8988T (cell line): ENCODE measurements at regions not wholly inside any gene's neighbourhood (a gene's known extent, or its start where the extent isn't known, plus 50 kb on each side); places are given as distances from the start of the nearest gene placed in this dataset.
"Not testable (repeated sequence)": the region's sequence is repeated elsewhere in the genome, so short reads cannot be mapped to it uniquely, and the experiment has no call there.

Experiments
- DNase-seq: peaks from one replicate; pipeline ENCODE4 v3.0.0; 2011

DNA sequence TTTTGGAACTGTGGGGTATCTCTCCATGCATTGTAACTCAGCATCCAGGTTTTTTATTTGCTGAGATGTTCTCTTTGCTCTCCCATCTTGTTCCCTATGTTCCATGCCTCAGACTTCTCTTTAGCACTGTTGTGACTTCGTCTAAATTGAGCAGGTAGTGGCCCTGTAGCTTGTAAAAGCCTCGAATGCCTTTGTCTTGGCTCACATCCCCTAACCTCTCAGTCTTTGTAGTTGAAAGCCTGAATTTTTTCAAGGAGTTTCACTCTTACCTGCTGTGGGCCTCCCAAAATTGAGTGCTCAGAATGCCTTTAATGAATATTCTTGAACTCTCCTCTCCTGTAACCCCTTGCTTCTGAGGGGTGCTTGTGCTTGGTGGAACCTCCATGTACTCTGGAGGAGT, 1137.3 kb downstream of the REEP3 start:
- DNase-seq, result no peak

DNA sequence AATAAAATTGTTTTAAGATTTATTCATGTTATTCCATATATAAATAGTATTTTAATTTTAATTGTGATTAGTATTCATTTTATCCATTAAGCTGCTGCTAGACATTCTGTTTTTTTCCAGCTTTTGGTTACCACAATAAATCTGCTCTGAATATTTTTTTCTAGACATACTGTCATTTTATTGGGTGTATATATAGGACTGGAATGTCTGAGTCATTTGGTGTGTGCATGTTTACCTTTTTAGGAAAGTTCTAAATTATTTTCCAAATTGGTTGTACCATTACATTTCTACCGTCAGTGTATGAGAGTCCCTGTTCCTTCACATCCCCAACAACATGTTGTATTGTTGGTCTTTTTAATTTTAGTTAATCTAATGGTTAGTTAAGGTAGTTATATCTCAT, 1138.1 kb downstream of the REEP3 start:
- no peak for DNase-seq

DNA sequence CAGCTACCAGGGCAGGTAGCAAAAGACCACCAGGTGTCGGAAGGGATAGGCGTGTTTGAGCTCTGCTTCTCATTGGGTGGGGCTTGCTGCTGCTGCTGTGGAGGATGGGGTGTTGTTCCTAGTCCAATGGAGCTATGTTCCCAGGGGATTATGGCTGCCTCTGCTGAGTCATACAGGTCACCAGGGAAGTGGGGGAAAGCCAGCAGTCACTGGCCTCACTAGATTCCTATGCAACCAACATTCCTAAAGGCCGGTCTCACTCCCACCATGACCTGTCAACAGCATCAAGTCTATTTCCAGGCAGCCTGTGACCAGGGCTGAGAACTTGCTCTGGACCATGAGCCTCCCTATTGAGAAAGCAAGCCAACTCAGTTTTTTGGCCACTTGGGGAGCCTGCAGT, 1160.8 kb downstream of the REEP3 start:
- DNase-seq, result no peak

DNA sequence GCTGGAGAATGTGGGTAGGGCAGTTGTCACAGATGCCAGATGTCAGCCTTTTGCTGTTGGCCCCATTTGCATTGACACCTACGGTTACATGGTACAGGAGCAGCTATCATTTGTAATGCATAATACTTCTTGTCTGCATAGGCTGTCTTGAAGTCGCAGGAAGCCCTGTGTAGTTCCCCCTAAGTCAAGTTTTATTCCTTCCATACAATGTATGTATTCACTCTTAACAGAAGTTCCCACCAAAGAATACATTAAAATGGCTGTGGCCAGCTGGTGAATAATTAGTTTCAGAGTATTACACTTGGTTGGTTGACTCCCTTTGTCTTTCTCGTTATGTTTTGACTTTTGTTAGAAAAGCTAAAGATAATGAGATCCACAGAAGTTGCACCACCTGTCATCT, 1169.0 kb downstream of the REEP3 start:
- no peak for DNase-seq

DNA sequence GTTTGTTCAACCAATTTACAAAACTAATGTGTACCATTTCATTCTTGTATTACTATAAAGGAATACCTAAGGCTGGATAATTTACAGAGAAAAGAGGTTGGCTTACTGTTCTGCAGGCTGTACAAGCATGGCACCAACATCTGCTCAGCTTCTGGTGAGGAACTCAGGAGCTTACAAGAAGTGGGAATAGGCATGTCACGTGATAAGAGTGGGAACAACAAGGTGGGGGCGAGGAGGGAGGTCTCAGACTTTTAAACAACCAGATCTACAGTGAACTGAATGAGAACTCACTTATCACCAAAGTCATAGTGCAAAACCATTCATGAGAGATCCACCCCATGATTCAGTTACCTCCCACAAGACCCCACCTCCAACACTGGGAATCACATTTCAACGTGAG, 1178.0 kb downstream of the REEP3 start:
- DNase-seq, result no peak

DNA sequence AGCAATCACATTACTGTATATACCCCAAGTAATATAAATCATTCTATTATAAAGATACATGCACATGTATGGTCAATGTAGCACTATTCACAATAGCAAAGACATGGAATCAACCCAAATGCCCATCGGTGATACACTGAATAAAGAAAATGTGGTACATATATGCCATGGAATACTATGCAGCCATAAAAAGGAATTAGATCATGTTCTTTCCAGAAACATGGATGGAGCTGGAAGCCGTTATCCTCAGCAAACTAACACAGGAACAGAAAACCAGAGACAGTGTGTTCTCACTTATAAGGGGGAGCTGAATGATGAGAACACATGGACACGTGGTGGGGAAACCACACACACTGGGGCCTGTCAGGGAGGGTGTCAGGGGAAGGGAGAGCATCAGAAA, 1180.9 kb downstream of the REEP3 start:
- DNase-seq, result not testable (repeated sequence)

DNA sequence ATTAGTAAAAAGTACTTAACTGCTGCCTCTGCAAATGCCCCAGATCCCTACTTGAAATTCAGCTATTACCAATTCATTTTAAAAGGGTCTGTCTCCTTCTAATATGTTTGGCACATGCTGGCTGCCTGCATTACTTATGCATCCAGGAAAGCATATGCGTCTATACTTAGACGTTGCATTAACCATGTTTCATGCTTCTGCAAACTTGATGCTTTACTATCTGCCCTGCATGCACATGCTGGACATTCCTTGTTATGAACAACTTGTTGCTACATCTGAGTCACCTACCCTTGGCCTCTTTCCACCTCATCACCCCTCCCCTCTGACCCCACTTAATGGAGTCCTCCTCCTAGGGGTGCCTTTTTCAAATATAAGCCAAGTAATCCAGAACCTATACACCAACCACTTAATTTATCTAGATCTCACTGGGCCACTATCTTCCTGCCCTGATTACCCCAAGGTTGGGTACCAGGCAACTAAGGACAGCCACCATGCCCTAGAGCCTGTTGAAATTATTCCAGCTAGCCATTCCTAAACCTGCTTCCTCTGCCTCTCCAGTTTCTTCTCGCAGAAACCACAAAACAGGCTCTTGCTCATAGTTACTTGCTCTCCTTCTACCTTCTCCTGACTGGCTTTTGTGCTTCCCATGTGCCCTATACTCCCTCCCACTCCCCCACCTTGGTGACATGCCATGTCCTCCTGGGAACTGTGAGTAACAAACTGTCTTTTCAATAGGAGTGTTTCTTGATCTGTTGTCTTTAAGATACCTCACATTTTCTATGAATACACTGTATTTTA, 1187.9 kb downstream of the REEP3 start:
- no peak for DNase-seq

DNA sequence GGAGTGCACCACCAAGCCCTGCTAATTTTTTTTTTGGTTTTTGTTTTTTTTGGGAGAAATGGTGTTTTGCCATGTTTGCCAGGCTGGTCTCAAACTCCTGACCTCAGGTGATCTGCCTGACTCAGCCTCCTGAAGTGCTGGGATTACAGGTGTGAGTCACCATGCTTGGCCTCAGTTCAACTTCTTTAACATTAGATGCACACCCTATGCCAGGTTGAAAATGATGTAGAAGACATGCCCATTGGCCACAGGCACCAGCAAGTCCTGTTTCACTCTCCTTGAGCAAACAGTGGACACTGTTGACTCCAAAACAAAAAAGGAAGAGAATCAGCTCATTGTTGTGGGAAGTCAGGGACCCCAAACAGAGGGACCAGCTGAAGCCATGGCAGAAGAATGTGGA, 1205.3 kb downstream of the REEP3 start:
- no peak for DNase-seq

DNA sequence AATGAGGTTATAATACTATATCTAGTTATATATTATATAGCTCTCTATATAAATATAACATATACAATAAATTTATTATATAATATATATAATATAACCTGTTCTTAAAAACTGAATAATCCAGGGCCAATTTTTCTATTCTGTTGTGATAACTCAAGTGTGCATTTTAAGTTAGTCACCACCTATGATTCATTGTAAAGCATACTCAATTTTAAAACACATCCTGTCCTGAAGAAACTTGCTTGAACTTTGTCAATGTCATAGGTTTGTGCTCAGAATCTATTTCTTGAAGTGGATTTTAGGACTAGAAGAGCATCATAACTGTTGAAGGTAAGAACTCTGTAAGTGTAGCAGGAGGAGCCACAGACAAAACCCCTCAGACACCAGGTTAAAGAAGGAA, 1209.8 kb downstream of the REEP3 start:
- DNase-seq, result no peak

DNA sequence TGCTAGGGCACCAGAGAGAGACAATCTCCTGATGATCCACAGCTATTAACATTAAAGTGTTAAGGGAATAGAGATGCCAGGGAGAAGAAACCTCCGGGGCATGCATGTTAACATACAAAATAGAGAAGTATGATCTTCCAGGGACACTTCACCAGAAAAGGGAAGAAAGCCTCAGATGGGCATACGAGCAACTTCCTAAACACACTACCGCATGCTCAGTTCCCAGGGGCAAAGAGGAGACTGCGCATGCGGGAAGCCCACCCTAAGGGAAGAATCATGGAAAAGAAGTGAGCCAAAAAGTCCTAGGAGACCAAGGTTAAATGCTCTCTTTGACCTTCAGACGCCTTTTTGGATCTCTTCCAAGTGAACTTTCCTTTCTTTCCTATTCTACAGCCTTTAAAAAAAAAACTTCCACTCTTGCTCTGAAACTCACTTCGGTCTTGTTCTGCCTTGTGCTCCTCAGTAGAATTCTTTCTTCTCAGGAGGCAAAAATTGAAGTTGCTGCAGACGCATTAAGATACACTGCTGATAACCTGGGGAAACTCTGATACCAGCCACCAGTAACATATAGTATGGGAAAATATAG, 1211.3 kb downstream of the REEP3 start:
- DNase-seq, result no peak

DNA sequence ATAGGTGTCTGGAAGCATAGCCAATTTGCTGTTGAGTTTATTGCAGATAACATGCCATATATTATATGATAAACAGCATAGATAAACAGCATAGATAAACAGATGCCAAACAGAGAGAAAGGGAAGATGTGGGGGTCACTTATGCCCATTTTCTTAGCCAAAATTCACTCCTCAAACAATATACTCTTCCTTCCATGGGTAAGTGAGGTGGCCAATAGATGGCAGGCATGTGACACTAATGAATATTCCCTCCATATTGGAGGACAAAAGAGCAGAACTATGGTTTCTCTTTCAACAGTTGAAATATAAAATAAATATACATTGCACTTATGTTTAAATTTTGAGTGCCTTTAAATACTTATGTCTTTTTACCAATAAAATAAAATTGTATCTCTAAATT, 1212.8 kb downstream of the REEP3 start:
- no peak for DNase-seq

DNA sequence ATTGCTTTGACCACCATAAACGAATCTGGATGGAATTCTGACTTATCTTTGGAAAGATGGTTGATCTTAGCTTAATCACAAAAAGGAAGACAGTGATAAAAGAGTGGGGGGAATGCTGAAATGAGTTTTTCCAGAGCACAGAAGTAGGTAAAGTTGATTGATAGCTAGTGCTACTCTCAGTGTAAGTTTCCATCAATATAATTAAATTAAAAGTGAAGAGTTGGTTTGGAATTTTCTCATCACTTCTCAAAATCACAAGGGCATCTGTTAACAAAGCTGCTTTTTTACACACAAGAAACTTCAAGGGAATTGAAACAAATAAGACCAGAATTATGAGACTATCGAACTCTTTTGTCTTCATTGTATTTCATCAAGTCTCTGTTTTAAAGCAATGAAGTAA, 1217.3 kb downstream of the REEP3 start:
- DNase-seq, result no peak

DNA sequence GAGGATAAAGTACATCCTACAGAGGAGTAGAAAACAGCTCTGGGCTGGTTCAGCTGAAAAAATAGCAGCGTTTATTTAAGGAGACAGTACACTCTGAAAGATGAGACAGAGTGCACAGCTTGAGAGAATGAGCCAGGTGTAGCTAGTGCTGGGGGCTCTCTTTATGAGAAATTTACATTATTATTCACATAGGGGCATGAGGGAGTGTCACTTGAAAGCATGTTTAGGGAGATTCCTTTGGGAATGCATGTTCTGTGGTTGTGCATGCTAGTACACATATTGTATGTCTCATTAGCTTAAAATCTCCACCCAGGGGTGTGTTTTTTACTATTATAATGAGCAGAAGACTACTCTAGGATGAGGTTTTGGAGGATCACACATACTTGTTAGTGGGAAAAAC, 1224.4 kb downstream of the REEP3 start:
- DNase-seq, result no peak

DNA sequence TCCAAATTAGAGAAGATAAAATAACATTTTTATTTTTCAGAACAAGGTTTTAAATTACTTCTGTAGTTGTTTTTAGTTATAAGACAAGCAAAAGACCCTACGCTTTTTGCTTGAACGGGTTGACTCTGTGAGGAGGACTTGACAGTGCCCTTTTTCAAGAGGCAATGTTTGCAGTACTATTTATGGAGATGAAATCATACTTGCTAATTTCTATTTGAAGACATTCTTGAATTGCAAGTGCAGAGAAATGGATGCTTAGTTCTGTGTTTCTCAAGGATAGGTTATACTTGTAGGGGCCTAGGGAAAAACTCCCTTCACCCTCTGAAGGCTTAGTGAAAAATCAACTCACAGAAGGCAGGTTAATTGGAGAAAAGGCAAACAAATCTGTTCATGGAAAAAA, 1229.5 kb downstream of the REEP3 start:
- DNase-seq, result no peak

DNA sequence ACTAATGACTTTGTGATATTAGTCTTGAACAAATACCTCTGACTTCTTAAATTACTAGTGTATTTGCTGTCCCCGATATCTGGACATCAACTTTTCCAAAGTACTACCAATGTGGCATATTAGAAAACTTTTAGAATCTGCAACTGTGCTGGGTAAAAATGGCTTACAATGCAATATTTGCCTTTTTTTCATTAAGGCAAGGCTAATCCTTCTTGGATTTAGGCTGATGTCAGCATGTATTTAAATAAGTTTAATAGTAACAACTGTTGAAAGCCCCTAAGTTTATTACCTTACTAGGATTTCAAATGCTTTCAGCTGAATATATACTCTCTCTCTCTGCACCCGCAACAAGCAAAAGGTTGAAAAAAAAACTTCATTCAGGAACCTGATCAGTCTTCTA, 1232.3 kb downstream of the REEP3 start:
- no peak for DNase-seq

DNA sequence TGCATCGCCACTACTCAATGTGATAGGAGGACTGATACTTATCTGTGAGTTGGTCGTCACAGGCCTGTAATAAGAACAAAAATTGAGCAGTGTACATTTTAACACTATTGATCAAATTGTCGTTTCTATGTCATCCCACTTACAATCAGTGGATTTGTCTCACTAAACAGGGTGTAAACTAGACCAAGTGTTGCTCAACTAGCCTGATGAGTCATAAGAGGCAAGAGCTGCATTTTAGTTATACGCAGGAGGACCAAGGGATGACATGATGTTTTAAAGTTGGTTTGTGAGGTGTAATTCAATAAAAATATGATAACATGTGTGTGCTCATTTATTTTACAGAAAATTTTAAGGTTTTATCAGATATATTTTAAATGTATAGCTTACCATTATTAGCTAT, 1239.2 kb downstream of the REEP3 start:
- no peak for DNase-seq

DNA sequence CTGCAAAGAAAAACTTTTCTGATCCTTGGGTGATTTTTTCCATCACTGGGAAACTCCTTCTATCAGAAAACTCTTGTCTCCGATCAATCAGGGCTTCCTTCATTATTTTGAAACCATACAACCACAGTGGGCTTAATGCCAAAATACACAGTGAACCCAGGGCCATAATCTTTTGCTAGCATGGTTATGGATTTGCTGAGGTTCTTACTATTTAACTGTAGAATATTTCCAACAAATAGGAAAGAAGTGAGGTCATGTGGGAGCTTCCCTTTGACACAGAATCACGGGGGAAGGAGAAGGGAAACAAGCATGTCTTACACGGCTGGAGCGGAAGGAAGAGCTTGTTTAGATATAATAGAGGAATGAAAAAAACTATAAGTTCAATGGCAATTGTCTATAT, 1241.7 kb downstream of the REEP3 start:
- DNase-seq, result no peak

DNA sequence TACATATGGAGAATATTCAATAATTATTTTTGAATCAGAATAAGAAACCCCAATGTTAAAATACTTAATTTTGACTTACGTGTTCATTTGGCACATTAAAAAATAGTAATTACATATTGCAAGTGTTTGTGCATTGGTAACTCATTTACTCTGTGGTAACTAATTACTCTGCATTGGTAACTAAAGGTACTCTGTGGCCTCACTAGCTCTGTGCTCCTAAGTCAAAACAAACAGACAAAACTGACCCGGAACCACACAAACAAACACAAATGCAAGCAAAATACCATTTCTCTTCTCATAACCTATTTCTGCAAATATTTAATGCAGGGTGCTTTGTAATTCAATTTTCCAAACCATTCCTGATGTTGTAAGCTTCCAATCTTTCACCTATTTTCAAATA, 1244.3 kb downstream of the REEP3 start:
- no peak for DNase-seq

DNA sequence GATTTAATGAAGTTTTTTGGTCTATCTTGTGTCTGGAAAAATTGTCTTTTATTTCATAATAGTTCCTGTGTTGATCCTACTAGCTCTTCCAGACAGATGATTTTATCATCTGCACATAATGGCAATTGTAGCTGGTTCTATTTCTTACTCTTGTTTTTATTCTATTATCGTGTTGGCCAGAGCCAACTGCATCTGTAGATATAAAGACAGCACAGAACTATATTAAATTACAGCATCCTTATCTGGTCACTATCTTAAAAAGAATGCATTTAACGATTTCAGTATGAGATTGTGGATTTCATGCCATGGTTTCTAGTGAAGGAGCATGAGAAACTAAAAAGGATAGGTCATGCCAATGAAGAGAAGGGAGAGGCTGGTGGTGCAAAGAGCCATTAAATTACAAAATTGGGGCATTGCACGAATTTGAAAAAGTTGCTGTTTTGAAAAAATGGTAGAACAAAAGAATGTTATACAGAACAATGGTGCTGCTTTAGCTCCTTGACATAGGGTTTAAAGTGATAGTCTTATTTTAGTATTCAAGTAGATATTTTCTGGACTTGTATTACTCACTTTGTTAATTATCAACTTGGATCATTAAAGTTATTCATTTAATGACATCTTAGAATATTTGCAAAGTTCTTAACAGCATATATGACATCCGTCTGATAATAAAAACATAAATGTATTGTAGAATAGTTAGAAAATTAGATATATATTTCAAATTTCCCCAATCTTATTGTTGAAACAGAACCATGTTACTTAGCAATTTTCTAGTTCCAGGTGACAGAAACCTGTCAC, 1250.3 kb downstream of the REEP3 start:
- DNase-seq, result no peak

DNA sequence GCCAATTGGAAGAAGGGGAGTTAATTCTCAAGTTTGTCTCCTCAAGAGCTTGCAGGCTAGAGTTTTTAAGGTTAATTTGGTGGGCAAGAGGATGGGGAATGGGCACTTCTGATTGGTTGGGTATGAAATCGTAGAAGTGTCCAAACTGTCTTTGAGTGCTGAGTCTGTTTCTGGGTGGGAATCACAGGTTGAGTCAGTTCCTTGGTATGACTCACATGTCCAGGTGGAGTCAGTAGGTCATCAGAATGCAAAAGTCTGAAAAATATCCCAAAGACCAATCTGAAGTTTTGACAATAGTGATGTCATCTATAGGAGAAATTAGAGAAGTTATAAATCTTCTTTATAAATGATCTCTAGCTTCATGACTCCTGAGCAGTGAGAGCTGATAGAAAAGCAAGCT, 1252.2 kb downstream of the REEP3 start:
- no peak for DNase-seq

DNA sequence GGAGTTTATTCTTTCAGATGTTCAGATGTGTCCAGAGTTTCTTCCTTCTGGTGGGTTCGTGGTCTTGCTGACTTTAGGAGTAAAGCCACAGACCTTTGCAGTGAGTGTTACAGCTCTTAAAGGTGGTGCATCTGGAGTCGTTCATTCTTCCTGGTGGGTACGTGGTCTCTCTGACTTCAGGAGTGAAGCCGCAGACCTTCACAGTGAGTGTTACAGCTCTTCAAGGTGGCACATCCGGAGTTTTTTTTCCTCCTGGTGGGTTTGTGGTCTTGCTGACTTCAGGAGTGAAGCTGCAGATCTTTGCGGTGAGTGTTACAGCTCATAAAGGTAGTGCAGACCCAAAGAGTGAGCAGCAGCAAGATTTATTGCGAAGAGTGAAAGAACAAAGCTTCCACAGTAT, 1263.2 kb downstream of the REEP3 start:
- DNase-seq, result not testable (repeated sequence)

DNA sequence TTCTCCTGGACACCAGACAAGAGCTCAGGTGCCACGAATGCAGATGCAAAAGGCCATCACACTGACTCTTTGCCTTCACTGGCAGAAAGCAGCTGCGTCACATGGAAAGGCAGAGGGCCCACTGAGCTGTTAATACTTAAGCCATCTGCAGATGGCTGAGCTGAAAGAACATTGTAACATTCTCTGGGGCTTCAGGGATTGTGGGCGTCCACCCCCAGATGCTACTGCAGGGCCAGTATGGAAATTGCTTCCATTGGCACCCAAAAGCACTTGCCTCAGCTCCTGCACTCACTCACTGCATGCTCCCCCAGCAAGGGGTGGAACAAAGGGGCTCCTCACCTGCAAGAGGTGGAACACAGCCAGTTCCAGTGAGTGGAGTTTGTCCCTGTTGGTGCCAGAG, 1264.6 kb downstream of the REEP3 start:
- DNase-seq, result no peak

DNA sequence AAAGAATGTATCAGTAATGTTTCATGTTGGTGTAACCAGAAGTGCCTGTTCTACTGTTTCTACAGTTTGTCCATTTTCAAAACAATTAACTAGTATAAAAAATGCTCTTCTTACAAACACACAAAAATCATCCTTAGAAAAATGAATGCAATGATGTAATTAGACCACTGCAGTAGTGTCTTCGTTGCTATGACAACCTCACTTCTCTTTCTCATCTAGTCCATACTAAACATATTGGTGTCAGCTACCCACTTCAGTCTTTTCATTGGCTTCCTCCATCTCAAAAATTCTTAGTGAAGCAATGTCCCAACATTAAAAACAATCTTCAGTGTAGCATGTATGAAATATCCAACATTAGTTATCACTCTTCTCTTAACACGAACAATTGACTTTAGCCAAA, 1265.8 kb downstream of the REEP3 start:
- no peak for DNase-seq

DNA sequence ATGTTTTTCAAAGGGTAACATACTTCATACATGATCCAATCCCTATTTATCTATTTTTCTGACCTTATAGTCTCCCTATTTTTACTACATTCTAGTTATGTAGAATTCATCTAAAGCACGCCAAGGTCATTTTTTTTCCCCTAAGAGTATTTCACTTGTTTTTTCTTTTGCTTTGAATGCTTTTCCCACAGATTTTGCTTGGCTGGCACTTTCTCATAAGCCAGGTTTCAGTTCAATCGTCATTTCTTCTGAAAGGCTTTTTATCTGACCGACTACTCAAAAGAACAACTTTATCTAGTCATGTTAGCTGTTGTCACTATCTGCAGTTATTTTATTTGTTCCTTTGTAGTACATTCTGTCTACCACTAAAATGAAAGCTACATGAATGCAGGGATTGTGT, 1274.6 kb downstream of the REEP3 start:
- no peak for DNase-seq
